Right lobe of liver (tissue), 4 donors: ENCODE measurements at regions not wholly inside any gene's neighbourhood (a gene's known extent, or its start where the extent isn't known, plus 50 kb on each side); places are given as distances from the start of the nearest gene placed in this dataset.

ENCODE experiments used
- CTCF ChIP-seq, 4 donors: fragments of 200-600 bp in 3 of 4; fragments of 450-650 bp in 1 of 4; IDR thresholded peaks; one replicate each; pipeline versions ENCODE4 v1.5.1 to v1.8.0; 2016 to 2022; ENCODE audit warnings: antibody characterized with exemption in 4 of 4, mild to moderate bottlenecking in 2 of 4
- POLR2A ChIP-seq: fragments of 450-650 bp; IDR thresholded peaks from one replicate; pipeline ENCODE4 v1.6.1; 2017; ENCODE audit warnings: antibody characterized with exemption, mild to moderate bottlenecking
- donor health status: DM: no; HTN: no; CAD: no.
- donor health status: DM: no; HTN: no; CAD: no.
- donor health status: DM: no; HTN: yes; CAD: no.

- TF ChIP-seq CTCF (IDR thresholded peaks at IDR 0.05) (no peak), POLR2A (no peak)
Observed at GRCh38 chr18:34084635-34085034, 140.1 kb downstream of the NOL4 start.
